Gastroesophageal sphincter (tissue), 3 donors: ENCODE measurements at regions not wholly inside any gene's neighbourhood (a gene's known extent, or its start where the extent isn't known, plus 50 kb on each side); places are given as distances from the start of the nearest gene placed in this dataset.

Experiments used
- CTCF ChIP-seq, 4 experiments: fragments of 200-600 bp in 2 of 4; fragments of 450-650 bp in 2 of 4; sonication (generic) in 1 of 4; IDR thresholded peaks; one replicate each; pipeline ENCODE4 v1.5.1; 2017 to 2019; ENCODE audit warnings: antibody characterized with exemption in 4 of 4, mild to moderate bottlenecking in 2 of 4, moderate library complexity in 2 of 4
- EP300 ChIP-seq: sonication (generic); formaldehyde crosslinking; IDR thresholded peaks from one replicate; pipeline ENCODE4 v1.6.1; 2017; ENCODE audit warnings: antibody characterized with exemption, mild to moderate bottlenecking
- POLR2A ChIP-seq, 2 donors: fragments of 450-650 bp; IDR thresholded peaks; one replicate each; pipeline ENCODE4 v1.6.1; 2017; ENCODE audit warnings: antibody characterized with exemption in 2 of 2, mild to moderate bottlenecking in 2 of 2, moderate library complexity in 1 of 2
- POLR2AphosphoS5 ChIP-seq: sonication (generic); formaldehyde crosslinking; IDR thresholded peaks from one replicate; pipeline ENCODE4 v1.6.1; 2017; ENCODE audit warnings: antibody characterized with exemption

- no peak for TF ChIP-seq POLR2A (IDR thresholded peaks at IDR 0.05)
- no peak for TF ChIP-seq POLR2AphosphoS5
- TF ChIP-seq CTCF (IDR thresholded peaks at IDR 0.05), result no peak
- no peak for TF ChIP-seq EP300
Observed at GRCh38 chr4:15163284-15163645, 161.0 kb downstream of the CPEB2 start.
